GM12878 (cell line): ENCODE measurements at regions not wholly inside any gene's neighbourhood (a gene's known extent, or its start where the extent isn't known, plus 50 kb on each side); places are given as distances from the start of the nearest gene placed in this dataset.

Experiments
- ATAC-seq: fragments of 200-7000 bp; cut with Tn5 transposase; 3 replicates; pipeline ENCODE4 v1.9.1; 2020; ENCODE audit warnings: mild to moderate bottlenecking, moderate library complexity
- BruUV-seq: library from RNA; stranded (reverse); fragments of 400-500 nt; replicated peaks from 2 replicates; lab custom pipeline; 2021; lab: Mats Ljungman, UMichigan
- CTCF ChIA-PET: fragments of 300-600 bp; sonication (Branson Sonifier 250); formaldehyde crosslinking; extraction: SDS; loops from one replicate; lab custom pipeline; 2021; ENCODE audit warnings: inconsistent platforms; lab: Yijun Ruan, JAX
- POLR2A ChIA-PET: fragments of 350-600 bp; formaldehyde crosslinking; extraction: SDS; loops from one replicate; lab custom pipeline; 2021; ENCODE audit warnings: inconsistent platforms; lab: Charles Lee
- RAD21 ChIA-PET: fragments of 300-600 bp; sonication (Branson Sonifier 250); formaldehyde crosslinking; loops from one replicate; lab custom pipeline; 2023; ENCODE audit warnings: antibody characterized with exemption; ENCODE audit not compliant: unreplicated experiment; lab: Charles Lee
- SMC1A ChIA-PET: fragments of 300-600 bp; sonication (Branson Sonifier 250); formaldehyde crosslinking; loops from one replicate; lab custom pipeline; 2023; ENCODE audit not compliant: unreplicated experiment, uncharacterized antibody; lab: Charles Lee
- DNase-seq: peaks from one replicate; pipeline ENCODE4 v3.0.0-alpha.2; 2011; ENCODE audit warnings: low read depth, low spot score
- FAIRE-seq: peaks from 3 replicates; lab custom pipeline; 2011; peaks lifted over from hg19 to GRCh38; lab: Jason Lieb, UNC
- H2AFZ ChIP-seq: 2 replicates; pipeline ENCODE4 v1.6.0; 2011; ENCODE audit warnings: low read depth, low read length, control low read depth; ENCODE audit not compliant: control insufficient read depth
- H3K27ac ChIP-seq: 2 replicates; pipeline ENCODE4 v1.5.1; 2011; ENCODE audit warnings: control low read depth; ENCODE audit not compliant: control insufficient read depth, insufficient read depth
- H3K27me3 ChIP-seq, 2 experiments: replicated peaks in 1 of 2; 2 replicates each; pipeline versions ENCODE4 v1.6.0 to v1.6.1; 2011; ENCODE audit warnings: low read length in 1 of 2; ENCODE audit not compliant: control insufficient read depth in 2 of 2, insufficient read depth in 2 of 2
- H3K36me3 ChIP-seq, 2 experiments: 2 replicates each; pipeline ENCODE4 v1.5.1; 2011; ENCODE audit warnings: low read length in 1 of 2; ENCODE audit not compliant: control insufficient read depth in 2 of 2, insufficient read depth in 2 of 2
- H3K4me1 ChIP-seq: 2 replicates; pipeline ENCODE4 v1.6.1; 2011; ENCODE audit warnings: mild to moderate bottlenecking, low read length, moderate library complexity, mixed read lengths; ENCODE audit not compliant: control insufficient read depth, insufficient read depth
- H3K4me2 ChIP-seq: 2 replicates; pipeline ENCODE4 v1.6.0; 2011; ENCODE audit warnings: control low read depth; ENCODE audit not compliant: control insufficient read depth, insufficient read depth
- H3K4me3 ChIP-seq: fragments of 200-600 bp; sonication (generic); 2 replicates; pipeline ENCODE4 v1.5.1; 2016
- H3K79me2 ChIP-seq: 2 replicates; pipeline ENCODE4 v1.6.0; 2011; ENCODE audit warnings: low read length; ENCODE audit not compliant: control insufficient read depth, insufficient read depth
- H3K9ac ChIP-seq: 2 replicates; pipeline ENCODE4 v1.8.0; 2011; ENCODE audit warnings: low read length, control low read depth, mixed read lengths; ENCODE audit not compliant: control insufficient read depth, insufficient read depth
- H3K9me3 ChIP-seq: replicated peaks from 3 replicates; pipeline ENCODE4 v1.5.1; 2011; ENCODE audit warnings: mild to moderate bottlenecking, low read length; ENCODE audit not compliant: control insufficient read depth, insufficient read depth
- H4K20me1 ChIP-seq: 2 replicates; pipeline ENCODE4 v1.6.0; 2011; ENCODE audit not compliant: control insufficient read depth, insufficient read depth
- ASH2L ChIP-seq: fragments of 300-600, 200-600 bp; sonication (generic); IDR thresholded peaks from 2 replicates; pipeline ENCODE4 v1.6.1; 2017; ENCODE audit warnings: low read depth, mild to moderate bottlenecking, borderline replicate concordance
- CBX5 ChIP-seq: sonication (generic); IDR thresholded peaks from 2 replicates; pipeline ENCODE4 v1.6.1; 2016; ENCODE audit warnings: low read depth, moderate library complexity, mild to moderate bottlenecking, inconsistent platforms
- CHD2 ChIP-seq: IDR thresholded peaks from 2 replicates; pipeline ENCODE4 v1.6.1; 2011; ENCODE audit warnings: low read depth, low read length, improper control_type of control experiment, borderline replicate concordance
- CHD4 ChIP-seq: fragments of 200-600 bp; sonication (generic); IDR thresholded peaks from 2 replicates; pipeline ENCODE4 v1.6.1; 2016; ENCODE audit warnings: mild to moderate bottlenecking
- CTCF ChIP-seq, 3 experiments: IDR thresholded peaks in 2 of 3; conservative IDR thresholded peaks in 1 of 3; 2 replicates each; pipeline ENCODE4 v1.5.1; 2011; ENCODE audit warnings: low read depth in 3 of 3, low read length in 3 of 3, mild to moderate bottlenecking in 3 of 3, control low read depth in 2 of 3, moderate library complexity in 2 of 3, inconsistent platforms in 1 of 3, mixed read lengths in 1 of 3; ENCODE audit not compliant: control insufficient read depth in 2 of 3, insufficient read depth in 1 of 3; ENCODE audit errors: extremely low read depth in 1 of 3
- FOXK2 ChIP-seq: fragments of 450-650 bp; IDR thresholded peaks from 2 replicates; pipeline ENCODE4 v1.6.1; 2017; ENCODE audit warnings: mild to moderate bottlenecking, moderate library complexity
- MYB ChIP-seq: fragments of 150-350 bp; IDR thresholded peaks from 2 replicates; pipeline ENCODE4 v1.6.1; 2014; ENCODE audit warnings: mild to moderate bottlenecking, low read depth, low read length, borderline replicate concordance
- PML ChIP-seq: IDR thresholded peaks from 2 replicates; pipeline ENCODE4 v1.6.1; 2012; ENCODE audit warnings: low read length, inconsistent platforms
- POU2F2 ChIP-seq: IDR thresholded peaks from 3 replicates; pipeline ENCODE4 v1.6.1; 2011; ENCODE audit warnings: low read depth, mild to moderate bottlenecking, low read length, borderline replicate concordance
- RAD51 ChIP-seq: fragments of 450-650 bp; IDR thresholded peaks from 2 replicates; pipeline ENCODE4 v1.6.1; 2016; ENCODE audit warnings: moderate library complexity, mild to moderate bottlenecking, inconsistent platforms
- RB1 ChIP-seq: fragments of 450-650 bp; formaldehyde crosslinking; IDR thresholded peaks from 2 replicates; pipeline ENCODE4 v1.6.1; 2017; ENCODE audit warnings: mild to moderate bottlenecking, borderline replicate concordance
- RBBP5 ChIP-seq: fragments of 200-600 bp; sonication (generic); conservative IDR thresholded peaks from 2 replicates; pipeline ENCODE4 v1.6.1; 2016
- REST ChIP-seq: IDR thresholded peaks from 2 replicates; pipeline ENCODE4 v1.6.1; 2012; ENCODE audit warnings: mild to moderate bottlenecking, low read depth, low read length
- RUNX3 ChIP-seq: IDR thresholded peaks from 2 replicates; pipeline ENCODE4 v1.6.1; 2012; ENCODE audit warnings: low read length, inconsistent platforms
- SIN3A ChIP-seq: IDR thresholded peaks from 2 replicates; pipeline ENCODE4 v1.6.1; 2012; ENCODE audit warnings: low read depth, low read length, improper control_type of control experiment
- TCF12 ChIP-seq: IDR thresholded peaks from 2 replicates; pipeline ENCODE4 v1.6.1; 2011; ENCODE audit warnings: low read depth, mild to moderate bottlenecking, low read length
- ZBED1 ChIP-seq: IDR thresholded peaks from 2 replicates; pipeline ENCODE4 v1.6.1; 2016; ENCODE audit warnings: borderline replicate concordance
- ZNF217 ChIP-seq: fragments of 450-650 bp; IDR thresholded peaks from 2 replicates; pipeline ENCODE4 v1.6.1; 2017; ENCODE audit warnings: antibody characterized with exemption, mild to moderate bottlenecking
- WGBS: methylation state at CpG from one replicate; pipeline ENCODE4 v1.1.6; 2016; ENCODE audit warnings: low lambda C conversion rate; ENCODE audit not compliant: insufficient replicate concordance, insufficient coverage; ENCODE audit errors: missing lambda C conversion rate; 5-methylcytosine and 5-hydroxymethylcytosine counted together
- in situ Hi-C: fragments of 300-500 bp; cut with MboI; formaldehyde crosslinking; loops from 9 replicates; pipeline ENCODE4 v1.14.3; 2018; ENCODE audit warnings: mixed read lengths
- intact Hi-C: fragments of 100-400 bp; cut with micrococcal nuclease; formaldehyde crosslinking; loops from one replicate; pipeline ENCODE4 v1.14.2; 2022; ENCODE audit not compliant: unreplicated experiment
- TF ChIP-seq, protein P1 (sequence below): fragments of 450-650 bp; IDR thresholded peaks from 2 replicates; pipeline ENCODE4 v1.6.1; 2018; ENCODE audit warnings: borderline replicate concordance, mild to moderate bottlenecking; ENCODE audit not compliant: partially characterized antibody

- BruUV-seq, result no TSS peak
- Histone ChIP-seq H3K9ac (no peak overlapping the region), H4K20me1 (no peaks in the 10 kb centered on the region), H3K4me2 (no peak overlapping the region), H3K4me1 (no peaks in the 10 kb centered on the region), H3K27ac (no peak overlapping the region), H2AFZ (no peak overlapping the region), H3K9me3 (no peaks in the 10 kb centered on the region), H3K79me2 (no peaks in the 10 kb centered on the region), H3K36me3 (no peaks in the 10 kb centered on the region), H3K27me3 (no peaks in the 10 kb centered on the region), H3K4me3 (no peak overlapping the region)
- WGBS, result 10% methylated on average over 1 of the region's 1 CpG
- intact Hi-C loops, result no loop called here
- no peak for ATAC-seq
- TF ChIP-seq MYB, result no peak
- TF ChIP-seq CBX5, result no peak
- no peak for TF ChIP-seq ZNF217
- TF ChIP-seq CHD2, result no peak
- TF ChIP-seq RB1, result no peak
- no peak for TF ChIP-seq FOXK2
- no peak for TF ChIP-seq SIN3A
- no peak for TF ChIP-seq PML
- no peak for TF ChIP-seq REST
- TF ChIP-seq POU2F2, result no peak
- TF ChIP-seq CTCF (IDR thresholded peaks at IDR 0.05 in 2 of 3, conservative IDR thresholded peaks at IDR 0.05 in 1 of 3; ENCODE audit: control insufficient read depth in 2 of 3, extremely low read depth in 1 of 3, insufficient read depth in 1 of 3, low read depth in 3 of 3, low read length in 3 of 3), result no peak
- no peak for TF ChIP-seq CHD4
- no peak for TF ChIP-seq ASH2L
- no peak for TF ChIP-seq RBBP5
- TF ChIP-seq RAD51, result no peak
- no peak for TF ChIP-seq RUNX3
- no peak for TF ChIP-seq ZBED1
- TF ChIP-seq, protein P1, sequence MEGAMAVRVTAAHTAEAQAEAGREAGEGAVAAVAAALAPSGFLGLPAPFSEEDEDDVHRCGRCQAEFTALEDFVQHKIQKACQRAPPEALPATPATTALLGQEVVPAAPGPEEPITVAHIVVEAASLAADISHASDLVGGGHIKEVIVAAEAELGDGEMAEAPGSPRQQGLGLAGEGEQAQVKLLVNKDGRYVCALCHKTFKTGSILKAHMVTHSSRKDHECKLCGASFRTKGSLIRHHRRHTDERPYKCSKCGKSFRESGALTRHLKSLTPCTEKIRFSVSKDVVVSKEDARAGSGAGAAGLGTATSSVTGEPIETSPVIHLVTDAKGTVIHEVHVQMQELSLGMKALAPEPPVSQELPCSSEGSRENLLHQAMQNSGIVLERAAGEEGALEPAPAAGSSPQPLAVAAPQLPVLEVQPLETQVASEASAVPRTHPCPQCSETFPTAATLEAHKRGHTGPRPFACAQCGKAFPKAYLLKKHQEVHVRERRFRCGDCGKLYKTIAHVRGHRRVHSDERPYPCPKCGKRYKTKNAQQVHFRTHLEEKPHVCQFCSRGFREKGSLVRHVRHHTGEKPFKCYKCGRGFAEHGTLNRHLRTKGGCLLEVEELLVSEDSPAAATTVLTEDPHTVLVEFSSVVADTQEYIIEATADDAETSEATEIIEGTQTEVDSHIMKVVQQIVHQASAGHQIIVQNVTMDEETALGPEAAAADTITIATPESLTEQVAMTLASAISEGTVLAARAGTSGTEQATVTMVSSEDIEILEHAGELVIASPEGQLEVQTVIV, result no peak
- no peak for TF ChIP-seq TCF12
- ChIA-PET SMC1A (no interaction called here), CTCF (no interaction called here), RAD21 (no interaction called here), POLR2A (no interaction called here)
- no peak for DNase-seq
- FAIRE-seq, result no peak
- in situ Hi-C loops, result no loop called here
Observed at GRCh38 chr14:55749201-55749812, 169.3 kb downstream of the KTN1 start.
